Natural killer cell (primary cell): ENCODE measurements at regions not wholly inside any gene's neighbourhood (a gene's known extent, or its start where the extent isn't known, plus 50 kb on each side); places are given as distances from the start of the nearest gene placed in this dataset.

ENCODE experiments used
- ATAC-seq, 3 donors: fragments of 150-1000 bp in 2 of 3; fragments of 200-7000 bp in 1 of 3; cut with Tn5 transposase; 1 replicate in 1 of 3; 2 replicates in 2 of 3; pipeline ENCODE4 v1.10.0; 2021; ENCODE audit warnings: mild to moderate bottlenecking in 2 of 3, moderate library complexity in 2 of 3
- DNase-seq, 2 donors: peaks; one replicate each; pipeline versions ENCODE4 v3.0.0 to v3.0.0-alpha.2; 2013 to 2021; ENCODE audit warnings: mixed read lengths in 1 of 2
- H3K27ac ChIP-seq: one replicate; pipeline ENCODE4 v1.5.1; 2013; ENCODE audit warnings: mild to moderate bottlenecking, low read length
- H3K27me3 ChIP-seq: one replicate; pipeline ENCODE4 v1.6.1; 2013; ENCODE audit warnings: low read length; ENCODE audit not compliant: control insufficient read depth, insufficient read depth
- H3K36me3 ChIP-seq: one replicate; pipeline ENCODE4 v1.6.1; 2013; ENCODE audit warnings: low read length; ENCODE audit not compliant: control insufficient read depth, insufficient read depth
- H3K4me1 ChIP-seq: one replicate; pipeline ENCODE4 v1.6.1; 2013; ENCODE audit warnings: low read length; ENCODE audit not compliant: control insufficient read depth, insufficient read depth
- H3K4me3 ChIP-seq: one replicate; pipeline ENCODE4 v1.5.1; 2013; ENCODE audit warnings: low read length
- H3K9me3 ChIP-seq: one replicate; pipeline ENCODE4 v1.6.1; 2013; ENCODE audit warnings: low read length; ENCODE audit not compliant: control insufficient read depth, insufficient read depth
- H3K27ac Mint-ChIP-seq, 2 donors: one replicate each; pipeline ENCODE4 v1.8.0; 2022; ENCODE audit warnings: mild to moderate bottlenecking in 2 of 2, mixed read lengths in 2 of 2, moderate library complexity in 1 of 2
- H3K27me3 Mint-ChIP-seq, 2 donors: one replicate each; pipeline ENCODE4 v1.8.0; 2022; ENCODE audit warnings: low read depth in 2 of 2, mixed read lengths in 2 of 2
- H3K36me3 Mint-ChIP-seq: one replicate; pipeline ENCODE4 v1.8.0; 2022; ENCODE audit warnings: mixed read lengths
- H3K4me1 Mint-ChIP-seq, 2 donors: one replicate each; pipeline ENCODE4 v1.8.0; 2022; ENCODE audit warnings: mixed read lengths in 2 of 2
- H3K4me3 Mint-ChIP-seq: one replicate; pipeline ENCODE4 v1.8.0; 2022; ENCODE audit warnings: mild to moderate bottlenecking, moderate library complexity, mixed read lengths
- H3K9me3 Mint-ChIP-seq, 2 donors: one replicate each; pipeline ENCODE4 v1.8.0; 2022; ENCODE audit warnings: mixed read lengths in 2 of 2
- CTCF ChIP-seq: fragments of 200-600 bp; IDR thresholded peaks from one replicate; pipeline ENCODE4 v1.8.0; 2022; ENCODE audit warnings: antibody characterized with exemption
- WGBS: methylation state at CpG from one replicate; pipeline ENCODE4 v1.1.7; 2013; ENCODE audit warnings: missing lambda C conversion rate; ENCODE audit not compliant: insufficient coverage; 5-methylcytosine and 5-hydroxymethylcytosine counted together
- intact Hi-C: fragments of 100-400 bp; cut with micrococcal nuclease; formaldehyde crosslinking; loops from one replicate; pipeline ENCODE4 v1.14.2; 2022

GRCh38 chr12:82187011-82187410, 171.2 kb downstream of the CCDC59 start:
- H3K27me3 ChIP-seq = no peaks in the 10 kb centered on the region
- DNase-seq (no peak), ATAC-seq (no peak)
- no peaks in the 10 kb centered on the region for H3K4me1 Mint-ChIP-seq
- peaks cover 16 to 18% of the 10 kb centered on the region in 2 donors for H3K9me3 Mint-ChIP-seq
- no peaks in the 10 kb centered on the region for H3K36me3 Mint-ChIP-seq
- no peaks in the 10 kb centered on the region for H3K9me3 ChIP-seq
- no peaks in the 10 kb centered on the region for H3K4me1 ChIP-seq
- no peak overlapping the region for H3K27ac Mint-ChIP-seq
- no peak overlapping the region for H3K4me3 ChIP-seq
- no peak for TF ChIP-seq CTCF
- no peak overlapping the region for H3K27ac ChIP-seq
- H3K4me3 Mint-ChIP-seq = no peak overlapping the region
- no peaks in the 10 kb centered on the region for H3K27me3 Mint-ChIP-seq
- intact Hi-C loops = no loop called here
- H3K36me3 ChIP-seq = no peaks in the 10 kb centered on the region

- Histone ChIP-seq H3K36me3 (no peaks in the 10 kb centered on the region), H3K4me1 (no peaks in the 10 kb centered on the region), H3K4me3 (no peak overlapping the region), H3K27me3 (no peaks in the 10 kb centered on the region), H3K9me3 (no peaks in the 10 kb centered on the region), H3K27ac (no peak overlapping the region)
- Mint-ChIP-seq H3K27ac (no peak overlapping the region), H3K4me1 (no peaks in the 10 kb centered on the region), H3K27me3 (no peaks in the 10 kb centered on the region), H3K9me3 (peaks cover 14 to 18% of the 10 kb centered on the region in 2 donors), H3K36me3 (no peaks in the 10 kb centered on the region), H3K4me3 (no peak overlapping the region)
- ATAC-seq = no peak
- WGBS = 69% methylated on average over 6 of the region's 6 CpGs
- intact Hi-C loops = no loop called here
- no peak for DNase-seq
- no peak for TF ChIP-seq CTCF
These were observed 171.9 kb downstream of the CCDC59 start for GRCh38 chr12:82186282-82186681.

GRCh38 chr12:82184844-82185243, 173.3 kb downstream of the CCDC59 start:
- ATAC-seq (no peak), DNase-seq (no peak)
- H3K36me3 ChIP-seq = no peaks in the 10 kb centered on the region
- H3K36me3 Mint-ChIP-seq = no peaks in the 10 kb centered on the region
- no peak overlapping the region for H3K4me3 Mint-ChIP-seq
- H3K9me3 ChIP-seq = no peaks in the 10 kb centered on the region
- no peaks in the 10 kb centered on the region for H3K27me3 ChIP-seq
- H3K27ac Mint-ChIP-seq = no peak overlapping the region
- intact Hi-C loops = no loop called here
- peaks cover 11 to 18% of the 10 kb centered on the region in 2 donors for H3K9me3 Mint-ChIP-seq
- WGBS = no CpG with 5 or more reads among the region's 1 CpG
- no peaks in the 10 kb centered on the region for H3K27me3 Mint-ChIP-seq
- no peak overlapping the region for H3K4me3 ChIP-seq
- H3K4me1 ChIP-seq = no peaks in the 10 kb centered on the region
- TF ChIP-seq CTCF = no peak
- no peak overlapping the region for H3K27ac ChIP-seq
- H3K4me1 Mint-ChIP-seq = no peaks in the 10 kb centered on the region

- Histone ChIP-seq H3K9me3 (no peaks in the 10 kb centered on the region), H3K27ac (no peak overlapping the region), H3K36me3 (no peaks in the 10 kb centered on the region), H3K4me3 (no peak overlapping the region), H3K27me3 (no peaks in the 10 kb centered on the region), H3K4me1 (no peaks in the 10 kb centered on the region)
- WGBS = 91% methylated on average over 4 of the region's 4 CpGs
- Mint-ChIP-seq H3K27ac (no peak overlapping the region), H3K36me3 (no peaks in the 10 kb centered on the region), H3K27me3 (no peaks in the 10 kb centered on the region), H3K9me3 (peaks cover 8 to 19% of the 10 kb centered on the region in 2 donors), H3K4me3 (no peak overlapping the region), H3K4me1 (no peaks in the 10 kb centered on the region)
- ATAC-seq = no peak
- intact Hi-C loops = no loop called here
- no peak for DNase-seq
- no peak for TF ChIP-seq CTCF
These were observed 175.5 kb downstream of the CCDC59 start for GRCh38 chr12:82182601-82183190.
